ENCODE measurements at regions not wholly inside any gene's neighbourhood (a gene's known extent, or its start where the extent isn't known, plus 50 kb on each side); places are given as distances from the start of the nearest gene placed in this dataset.

DNA sequence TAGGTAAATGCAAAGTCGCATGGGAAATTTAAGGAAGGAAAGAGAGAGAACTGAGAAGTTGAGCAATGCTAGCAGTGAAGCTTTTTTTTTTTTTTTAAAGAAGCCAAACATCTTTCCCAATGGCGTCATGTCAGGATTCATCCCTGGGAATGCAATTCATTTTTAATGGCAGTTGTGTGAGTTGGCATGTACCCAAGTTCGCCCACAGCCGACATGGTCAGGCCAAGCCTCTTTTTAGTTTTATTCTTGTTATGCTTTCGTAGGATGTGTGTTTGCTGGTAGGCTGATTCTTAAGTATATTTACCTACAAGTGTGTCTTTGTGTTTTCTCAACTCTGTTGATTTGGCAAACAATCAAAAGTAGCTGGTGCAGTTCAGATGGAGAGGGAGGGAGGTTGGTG, 127.6 kb upstream of the ITGA6 start:
- no peak overlapping the region for H3K4me2 ChIP-seq (ENCODE audit: low read length)
- intact Hi-C loops (cut with micrococcal nuclease; ENCODE audit: unreplicated experiment) = no loop called here
- CTCF ChIA-PET (ENCODE audit: unreplicated experiment) = no interaction called here

DNA sequence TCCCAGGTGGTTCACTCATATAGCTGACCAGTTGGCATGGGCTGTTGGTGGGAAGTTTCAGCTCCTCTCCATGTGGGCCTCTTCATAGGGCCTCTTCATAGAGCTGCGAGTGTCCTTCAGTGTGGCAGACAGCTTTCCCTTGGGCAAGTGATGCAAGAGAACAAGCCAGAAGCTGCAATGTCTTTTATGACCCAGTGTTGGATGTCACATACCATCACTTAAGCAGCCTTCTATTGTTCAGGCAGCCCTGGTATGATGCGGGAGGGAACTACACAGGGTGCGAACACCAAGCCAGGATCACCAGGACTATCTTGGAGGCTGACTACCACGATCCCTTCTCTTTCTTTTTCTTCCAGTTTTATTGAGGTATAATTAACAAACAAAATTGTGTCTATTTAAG, 126.5 kb upstream of the ITGA6 start:
- no peak overlapping the region for H3K4me3 ChIP-seq (ENCODE audit: low read depth, low read length, poor library complexity, severe bottlenecking)
- no peaks in the 10 kb centered on the region for H4K20me1 ChIP-seq (ENCODE audit: insufficient read depth, low read length)
- H3K4me2 ChIP-seq (ENCODE audit: low read length) = no peak overlapping the region
- no peak for TF ChIP-seq EZH2phosphoT487 (IDR thresholded peaks at IDR 0.05; ENCODE audit: borderline replicate concordance, low read depth, low read length)
- TF ChIP-seq, protein P1, sequence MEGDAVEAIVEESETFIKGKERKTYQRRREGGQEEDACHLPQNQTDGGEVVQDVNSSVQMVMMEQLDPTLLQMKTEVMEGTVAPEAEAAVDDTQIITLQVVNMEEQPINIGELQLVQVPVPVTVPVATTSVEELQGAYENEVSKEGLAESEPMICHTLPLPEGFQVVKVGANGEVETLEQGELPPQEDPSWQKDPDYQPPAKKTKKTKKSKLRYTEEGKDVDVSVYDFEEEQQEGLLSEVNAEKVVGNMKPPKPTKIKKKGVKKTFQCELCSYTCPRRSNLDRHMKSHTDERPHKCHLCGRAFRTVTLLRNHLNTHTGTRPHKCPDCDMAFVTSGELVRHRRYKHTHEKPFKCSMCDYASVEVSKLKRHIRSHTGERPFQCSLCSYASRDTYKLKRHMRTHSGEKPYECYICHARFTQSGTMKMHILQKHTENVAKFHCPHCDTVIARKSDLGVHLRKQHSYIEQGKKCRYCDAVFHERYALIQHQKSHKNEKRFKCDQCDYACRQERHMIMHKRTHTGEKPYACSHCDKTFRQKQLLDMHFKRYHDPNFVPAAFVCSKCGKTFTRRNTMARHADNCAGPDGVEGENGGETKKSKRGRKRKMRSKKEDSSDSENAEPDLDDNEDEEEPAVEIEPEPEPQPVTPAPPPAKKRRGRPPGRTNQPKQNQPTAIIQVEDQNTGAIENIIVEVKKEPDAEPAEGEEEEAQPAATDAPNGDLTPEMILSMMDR (conservative IDR thresholded peaks at IDR 0.05; ENCODE audit: low read length) = no peak
- DNase-seq (ENCODE audit: low spot score) = no peak
- no peak overlapping the region for H3K27ac ChIP-seq (ENCODE audit: low read depth, low read length, poor library complexity, severe bottlenecking)
- no peaks in the 10 kb centered on the region for H3K9me2 ChIP-seq (ENCODE audit: insufficient read depth, low read length)
- intact Hi-C loops (cut with micrococcal nuclease; ENCODE audit: unreplicated experiment) = no loop called here
- CTCF ChIA-PET (ENCODE audit: unreplicated experiment) = no interaction called here
- POLR2A ChIA-PET = no interaction called here
- H3K9me3 ChIP-seq (ENCODE audit: low read length) = no peaks in the 10 kb centered on the region
- no TSS peak for BruUV-seq (replicated peaks)
- H3K4me1 ChIP-seq (ENCODE audit: insufficient read depth, low read length, poor library complexity, severe bottlenecking) = no peaks in the 10 kb centered on the region
- no peaks in the 10 kb centered on the region for H3K79me2 ChIP-seq (ENCODE audit: insufficient read depth, low read depth, low read length)
- no peak overlapping the region for H2AFZ ChIP-seq (ENCODE audit: low read length)
- no peaks in the 10 kb centered on the region for H3K36me3 ChIP-seq (ENCODE audit: insufficient read depth, low read length)

More for the DNA sequence above, 127.6 kb upstream of the ITGA6 start:
- H3K4me3 ChIP-seq (ENCODE audit: low read depth, low read length, poor library complexity, severe bottlenecking) = no peak overlapping the region
- no peaks in the 10 kb centered on the region for H3K9me2 ChIP-seq (ENCODE audit: insufficient read depth, low read length)
- no peaks in the 10 kb centered on the region for H4K20me1 ChIP-seq (ENCODE audit: insufficient read depth, low read length)
- no peaks in the 10 kb centered on the region for H3K36me3 ChIP-seq (ENCODE audit: insufficient read depth, low read length)
- BruUV-seq (replicated peaks) = no TSS peak
- DNase-seq (ENCODE audit: low spot score) = no peak
- H3K27ac ChIP-seq (ENCODE audit: low read depth, low read length, poor library complexity, severe bottlenecking) = no peak overlapping the region
- POLR2A ChIA-PET = no interaction called here
- TF ChIP-seq, protein P1 (conservative IDR thresholded peaks at IDR 0.05; ENCODE audit: low read length) = no peak
- no peak for TF ChIP-seq EZH2phosphoT487 (IDR thresholded peaks at IDR 0.05; ENCODE audit: borderline replicate concordance, low read depth, low read length)
- no peaks in the 10 kb centered on the region for H3K79me2 ChIP-seq (ENCODE audit: insufficient read depth, low read depth, low read length)
- H3K9me3 ChIP-seq (ENCODE audit: low read length) = no peaks in the 10 kb centered on the region
- no peaks in the 10 kb centered on the region for H3K4me1 ChIP-seq (ENCODE audit: insufficient read depth, low read length, poor library complexity, severe bottlenecking)
- no peak overlapping the region for H2AFZ ChIP-seq (ENCODE audit: low read length)

DNA sequence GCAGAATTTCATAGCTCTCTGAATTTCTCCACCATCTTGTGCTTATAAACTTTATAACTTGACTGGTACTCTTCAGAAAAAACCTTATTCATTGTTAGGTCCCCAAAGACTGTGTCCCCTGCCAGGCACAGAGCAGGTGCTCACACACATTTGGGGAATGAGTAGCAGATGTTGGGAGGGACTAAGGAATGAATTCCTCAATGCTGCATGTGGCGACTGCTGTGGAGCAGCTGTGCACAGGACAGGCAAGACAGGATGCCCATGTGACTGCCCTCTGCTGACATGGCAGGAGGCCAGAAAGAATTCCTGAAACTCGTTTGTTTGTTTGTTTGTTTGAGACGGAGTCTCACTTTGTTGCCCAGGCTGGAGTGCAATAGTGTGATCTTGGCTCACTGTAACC, 122.3 kb upstream of the ITGA6 start:
- Histone ChIP-seq H3K4me3 (ENCODE audit: low read depth, low read length, poor library complexity, severe bottlenecking) (no peak overlapping the region), H3K9me2 (ENCODE audit: insufficient read depth, low read length) (no peaks in the 10 kb centered on the region), H3K9me3 (ENCODE audit: low read length) (no peaks in the 10 kb centered on the region), H3K27ac (ENCODE audit: low read depth, low read length, poor library complexity, severe bottlenecking) (no peak overlapping the region), H3K4me2 (ENCODE audit: low read length) (no peak overlapping the region), H4K20me1 (ENCODE audit: insufficient read depth, low read length) (no peaks in the 10 kb centered on the region), H2AFZ (ENCODE audit: low read length) (no peak overlapping the region), H3K36me3 (ENCODE audit: insufficient read depth, low read length) (no peaks in the 10 kb centered on the region), H3K79me2 (ENCODE audit: insufficient read depth, low read depth, low read length) (no peaks in the 10 kb centered on the region), H3K4me1 (ENCODE audit: insufficient read depth, low read length, poor library complexity, severe bottlenecking) (no peaks in the 10 kb centered on the region)
- CTCF ChIA-PET (ENCODE audit: unreplicated experiment) = no interaction called here
- POLR2A ChIA-PET = interaction anchor here (0.9 kb wide), 1 partner anchor 9 kb away, joined by 3 read pairs; no protein-coding TSS in a partner anchor
- no peak for DNase-seq (ENCODE audit: low spot score)
- TF ChIP-seq, protein P1 (conservative IDR thresholded peaks at IDR 0.05; ENCODE audit: low read length) = no peak
- no peak for TF ChIP-seq EZH2phosphoT487 (IDR thresholded peaks at IDR 0.05; ENCODE audit: borderline replicate concordance, low read depth, low read length)
- no TSS peak for BruUV-seq (replicated peaks)
- intact Hi-C loops (cut with micrococcal nuclease; ENCODE audit: unreplicated experiment) = no loop called here
